T-helper 2 cell treated with Interferon-gamma antibody and Interleukin-4, amounts not matched to agents 5 μg/mL and 100 μg/mL, for 36 hours (primary cell): ENCODE measurements at regions not wholly inside any gene's neighbourhood (a gene's known extent, or its start where the extent isn't known, plus 50 kb on each side); places are given as distances from the start of the nearest gene placed in this dataset.

Source experiments
- DNase-seq: peaks from one replicate; pipeline ENCODE4 v3.0.0; 2021; ENCODE audit warnings: low spot score
- H3K27ac Mint-ChIP-seq: one replicate; pipeline ENCODE4 v1.8.0; 2021; ENCODE audit warnings: mild to moderate bottlenecking, mixed read lengths
- H3K27me3 Mint-ChIP-seq: one replicate; pipeline ENCODE4 v1.8.0; 2021; ENCODE audit warnings: low read depth, mixed read lengths
- H3K36me3 Mint-ChIP-seq: one replicate; pipeline ENCODE4 v1.8.0; 2021; ENCODE audit warnings: low read depth, mixed read lengths
- H3K4me1 Mint-ChIP-seq: one replicate; pipeline ENCODE4 v1.8.0; 2021; ENCODE audit warnings: low read depth, mixed read lengths
- H3K4me3 Mint-ChIP-seq: one replicate; pipeline ENCODE4 v1.8.0; 2022; ENCODE audit warnings: mild to moderate bottlenecking, moderate library complexity, mixed read lengths
- H3K9me3 Mint-ChIP-seq: one replicate; pipeline ENCODE4 v1.8.0; 2021; ENCODE audit warnings: mixed read lengths

DNA sequence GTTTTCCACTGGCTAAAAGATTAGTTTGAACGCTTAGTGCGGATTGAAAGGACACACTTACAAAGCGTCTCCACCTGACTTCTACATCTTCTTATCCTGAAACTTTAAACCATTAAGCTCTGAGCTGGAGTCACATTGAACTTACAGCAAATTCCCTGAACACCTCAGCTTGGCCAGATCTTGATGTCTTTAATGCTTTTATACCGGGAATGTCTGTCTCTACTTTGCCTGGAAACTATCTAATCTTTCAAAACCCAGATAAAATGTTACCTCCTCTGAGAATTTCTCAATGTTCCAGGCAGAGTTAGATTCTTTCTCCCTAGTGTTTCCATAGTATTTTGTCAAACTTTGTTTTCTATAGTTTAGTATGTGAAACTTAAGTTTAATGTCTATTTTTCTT, 179.9 kb downstream of the DTHD1 start:
- Mint-ChIP-seq H3K36me3 (no peaks in the 10 kb centered on the region), H3K27me3 (no peaks in the 10 kb centered on the region), H3K4me3 (no peak overlapping the region), H3K27ac (no peak overlapping the region), H3K9me3 (no peaks in the 10 kb centered on the region), H3K4me1 (no peaks in the 10 kb centered on the region)
- no peak for DNase-seq

DNA sequence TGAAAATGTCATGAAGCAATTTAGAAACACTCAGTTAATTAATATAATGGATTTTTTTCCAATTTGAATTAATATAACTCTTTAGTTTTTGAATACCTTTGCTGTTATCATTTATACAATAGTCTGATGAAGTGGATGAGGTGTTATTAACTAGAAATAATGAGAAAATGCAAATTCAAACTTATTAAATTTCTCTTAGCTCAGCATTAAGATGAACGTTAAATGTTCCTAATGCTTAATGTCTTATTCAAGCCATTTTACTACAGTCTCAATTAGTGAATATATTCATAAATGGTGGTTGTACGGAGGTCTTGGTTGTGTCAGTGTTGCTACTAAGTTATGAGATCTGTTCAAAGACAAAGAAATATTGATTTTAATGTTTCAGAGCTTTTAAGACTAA, 186.3 kb downstream of the DTHD1 start:
- Mint-ChIP-seq H3K27ac (no peak overlapping the region), H3K36me3 (no peaks in the 10 kb centered on the region), H3K4me3 (no peak overlapping the region), H3K9me3 (no peaks in the 10 kb centered on the region), H3K4me1 (no peaks in the 10 kb centered on the region), H3K27me3 (no peaks in the 10 kb centered on the region)
- DNase-seq: no peak

- H3K9me3 Mint-ChIP-seq: no peaks in the 10 kb centered on the region
- no peaks in the 10 kb centered on the region for H3K4me1 Mint-ChIP-seq
Measured at GRCh38 chr4:36471903-36472302, 190.5 kb downstream of the DTHD1 start.

GRCh38 chr4:36476135-36476534, 194.7 kb downstream of the DTHD1 start:
- Mint-ChIP-seq H3K27me3 (no peaks in the 10 kb centered on the region), H3K27ac (no peak overlapping the region), H3K36me3 (no peaks in the 10 kb centered on the region), H3K4me3 (no peak overlapping the region), H3K9me3 (no peaks in the 10 kb centered on the region), H3K4me1 (no peaks in the 10 kb centered on the region)
- no peak for DNase-seq

More at GRCh38 chr4:36471903-36472302, 190.5 kb downstream of the DTHD1 start:
- H3K36me3 Mint-ChIP-seq: no peaks in the 10 kb centered on the region
- DNase-seq: no peak
- no peaks in the 10 kb centered on the region for H3K27me3 Mint-ChIP-seq
- H3K4me3 Mint-ChIP-seq: no peak overlapping the region
- no peak overlapping the region for H3K27ac Mint-ChIP-seq

- H3K27ac Mint-ChIP-seq: no peak overlapping the region
- no peaks in the 10 kb centered on the region for H3K27me3 Mint-ChIP-seq
- DNase-seq: no peak
- H3K9me3 Mint-ChIP-seq: no peaks in the 10 kb centered on the region
- no peaks in the 10 kb centered on the region for H3K4me1 Mint-ChIP-seq
- no peaks in the 10 kb centered on the region for H3K36me3 Mint-ChIP-seq
- no peak overlapping the region for H3K4me3 Mint-ChIP-seq
Measured at GRCh38 chr4:36477861-36478260, 196.4 kb downstream of the DTHD1 start.

DNA sequence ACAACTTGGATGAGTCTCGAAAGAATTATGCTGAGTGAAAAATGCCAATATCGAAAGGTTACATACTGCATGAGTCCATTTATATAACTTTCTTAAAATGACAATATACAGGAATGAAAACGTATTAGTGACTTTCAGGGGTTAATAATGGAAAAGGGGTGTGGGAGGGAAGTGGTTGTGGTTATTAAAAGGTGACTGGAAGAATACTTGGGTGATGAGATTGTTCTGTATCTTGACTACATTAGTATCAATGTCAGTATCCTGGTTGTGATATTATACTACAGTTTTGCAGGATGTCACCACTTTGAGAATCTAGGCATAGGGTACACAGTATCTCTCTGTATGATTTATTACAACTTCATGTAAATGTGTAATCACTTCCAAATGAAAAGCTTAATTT, 204.5 kb downstream of the DTHD1 start:
- Mint-ChIP-seq H3K27me3 (no peaks in the 10 kb centered on the region), H3K4me1 (no peaks in the 10 kb centered on the region), H3K4me3 (no peak overlapping the region), H3K9me3 (no peaks in the 10 kb centered on the region), H3K27ac (no peak overlapping the region), H3K36me3 (no peaks in the 10 kb centered on the region)
- DNase-seq: no peak

- Mint-ChIP-seq H3K9me3 (no peaks in the 10 kb centered on the region), H3K4me3 (no peak overlapping the region), H3K36me3 (no peaks in the 10 kb centered on the region), H3K4me1 (no peaks in the 10 kb centered on the region), H3K27me3 (no peaks in the 10 kb centered on the region), H3K27ac (no peak overlapping the region)
- DNase-seq: no peak
Measured at GRCh38 chr4:36489798-36490197, 208.4 kb downstream of the DTHD1 start.

DNA sequence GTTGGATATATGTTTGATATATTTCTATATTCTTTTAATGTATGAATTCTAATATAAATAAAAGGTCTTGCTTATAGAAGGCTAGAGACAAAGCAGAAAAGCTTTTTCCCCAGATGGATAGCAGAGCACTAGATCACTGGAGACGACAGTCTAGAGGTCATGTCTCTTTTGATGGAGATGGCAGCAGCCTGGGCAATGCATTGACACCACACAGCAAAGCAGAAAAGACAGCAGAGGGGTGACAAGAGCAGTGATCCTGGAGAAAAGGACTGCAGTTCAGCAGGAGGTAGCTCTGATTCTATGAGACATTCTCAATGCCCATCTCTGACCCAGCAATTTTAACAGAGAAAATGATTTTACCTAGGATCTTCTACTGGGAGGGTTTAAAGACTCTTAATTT, 210.6 kb downstream of the DTHD1 start:
- no peak overlapping the region for H3K27ac Mint-ChIP-seq
- no peak overlapping the region for H3K4me3 Mint-ChIP-seq
- no peaks in the 10 kb centered on the region for H3K4me1 Mint-ChIP-seq
- H3K27me3 Mint-ChIP-seq: no peaks in the 10 kb centered on the region
- H3K9me3 Mint-ChIP-seq: no peaks in the 10 kb centered on the region
- DNase-seq: no peak
- H3K36me3 Mint-ChIP-seq: no peaks in the 10 kb centered on the region

GRCh38 chr4:36492590-36492989, 211.2 kb downstream of the DTHD1 start:
- Mint-ChIP-seq H3K4me1 (no peaks in the 10 kb centered on the region), H3K27ac (no peak overlapping the region), H3K9me3 (no peaks in the 10 kb centered on the region), H3K4me3 (no peak overlapping the region), H3K36me3 (no peaks in the 10 kb centered on the region), H3K27me3 (no peaks in the 10 kb centered on the region)
- DNase-seq: no peak

GRCh38 chr4:36493251-36493650, 211.8 kb downstream of the DTHD1 start:
- no peaks in the 10 kb centered on the region for H3K36me3 Mint-ChIP-seq
- no peak for DNase-seq
- no peaks in the 10 kb centered on the region for H3K4me1 Mint-ChIP-seq
- H3K9me3 Mint-ChIP-seq: no peaks in the 10 kb centered on the region
- no peaks in the 10 kb centered on the region for H3K27me3 Mint-ChIP-seq
- H3K27ac Mint-ChIP-seq: no peak overlapping the region
- H3K4me3 Mint-ChIP-seq: no peak overlapping the region

DNA sequence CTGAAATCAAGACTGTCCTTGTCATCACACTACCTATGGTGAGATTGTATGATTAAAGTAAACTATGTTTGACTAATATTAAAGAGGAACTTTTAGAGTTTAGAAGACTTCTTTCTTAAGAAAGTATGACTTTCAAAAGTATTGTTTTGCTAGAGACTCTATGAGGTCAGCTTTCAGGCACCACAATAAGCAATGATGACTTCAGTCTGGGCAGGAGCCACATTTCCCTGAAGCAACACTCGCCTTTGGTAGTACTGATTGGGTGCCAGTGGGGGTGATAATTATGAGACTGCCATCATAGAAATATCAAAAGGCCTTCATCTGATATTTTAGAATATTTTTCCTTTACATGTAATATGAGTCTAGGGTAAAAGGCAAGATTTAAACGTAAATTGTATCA, 212.6 kb downstream of the DTHD1 start:
- Mint-ChIP-seq H3K4me3 (no peak overlapping the region), H3K9me3 (no peaks in the 10 kb centered on the region), H3K36me3 (no peaks in the 10 kb centered on the region), H3K27ac (no peak overlapping the region), H3K4me1 (no peaks in the 10 kb centered on the region), H3K27me3 (no peaks in the 10 kb centered on the region)
- no peak for DNase-seq

DNA sequence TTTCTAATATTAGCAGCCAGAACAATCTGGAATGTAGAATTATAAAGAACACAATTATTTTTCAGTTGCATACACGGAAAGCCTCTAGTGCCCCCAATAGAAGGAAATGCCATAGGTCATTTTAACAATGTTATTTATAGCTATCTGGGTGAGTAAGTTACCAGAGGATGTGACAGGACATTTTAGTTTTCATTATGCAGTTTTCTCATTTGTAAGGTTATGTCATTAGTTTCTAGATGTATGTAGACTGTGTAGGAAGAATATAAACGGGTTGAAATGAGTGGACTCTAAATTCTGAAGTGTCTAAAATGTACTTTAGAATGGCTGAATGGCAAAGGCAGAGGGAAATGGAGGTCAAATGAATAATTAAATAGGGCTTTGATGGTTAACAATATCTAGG, 213.3 kb downstream of the DTHD1 start:
- no peaks in the 10 kb centered on the region for H3K36me3 Mint-ChIP-seq
- H3K4me1 Mint-ChIP-seq: no peaks in the 10 kb centered on the region
- H3K4me3 Mint-ChIP-seq: no peak overlapping the region
- no peak overlapping the region for H3K27ac Mint-ChIP-seq
- DNase-seq: no peak
- H3K9me3 Mint-ChIP-seq: no peaks in the 10 kb centered on the region
- no peaks in the 10 kb centered on the region for H3K27me3 Mint-ChIP-seq

- no peak overlapping the region for H3K27ac Mint-ChIP-seq
- no peak for DNase-seq
- no peaks in the 10 kb centered on the region for H3K9me3 Mint-ChIP-seq
- no peak overlapping the region for H3K4me3 Mint-ChIP-seq
- H3K36me3 Mint-ChIP-seq: no peaks in the 10 kb centered on the region
- no peaks in the 10 kb centered on the region for H3K27me3 Mint-ChIP-seq
- H3K4me1 Mint-ChIP-seq: no peaks in the 10 kb centered on the region
Measured at GRCh38 chr4:36502350-36502749, 220.9 kb downstream of the DTHD1 start.

DNA sequence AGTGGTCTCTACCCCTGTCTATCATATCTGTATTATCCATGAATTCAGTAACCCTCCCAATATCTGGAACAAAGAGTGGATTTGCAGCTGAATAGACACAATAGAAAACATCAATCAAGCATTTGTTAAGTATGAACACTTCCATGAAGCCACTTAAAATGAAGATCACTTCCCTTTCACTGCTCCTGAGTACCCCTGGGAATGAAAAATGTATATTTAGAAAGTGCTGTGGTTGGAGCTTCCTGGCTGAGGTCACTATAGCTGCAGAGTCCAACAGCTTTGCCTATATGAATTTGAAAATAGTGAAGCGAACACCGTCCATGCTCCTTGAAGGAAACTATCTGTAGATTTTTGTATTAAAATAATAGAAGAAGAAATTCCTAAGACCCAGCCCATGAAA, 227.0 kb downstream of the DTHD1 start:
- Mint-ChIP-seq H3K4me3 (no peak overlapping the region), H3K27ac (no peak overlapping the region), H3K4me1 (no peaks in the 10 kb centered on the region), H3K27me3 (no peaks in the 10 kb centered on the region), H3K36me3 (no peaks in the 10 kb centered on the region), H3K9me3 (no peaks in the 10 kb centered on the region)
- DNase-seq: no peak

GRCh38 chr4:36509845-36510244, 228.4 kb downstream of the DTHD1 start:
- Mint-ChIP-seq H3K9me3 (no peaks in the 10 kb centered on the region), H3K4me3 (no peak overlapping the region), H3K36me3 (no peaks in the 10 kb centered on the region), H3K27ac (no peak overlapping the region), H3K4me1 (no peaks in the 10 kb centered on the region), H3K27me3 (no peaks in the 10 kb centered on the region)
- no peak for DNase-seq
